ENCODE measurements at regions not wholly inside any gene's neighbourhood (a gene's known extent, or its start where the extent isn't known, plus 50 kb on each side); places are given as distances from the start of the nearest gene placed in this dataset.

GRCh38 chr10:108260383-108260906, 1095.9 kb upstream of the SORCS1 start:
- DNase-seq: no peak

GRCh38 chr10:108254089-108254488, 1089.6 kb upstream of the SORCS1 start:
- no peak for DNase-seq

GRCh38 chr10:108252771-108253170, 1088.3 kb upstream of the SORCS1 start:
- DNase-seq: no peak

GRCh38 chr10:108250936-108251620, 1086.6 kb upstream of the SORCS1 start:
- no peak for DNase-seq

GRCh38 chr10:108249940-108250339, 1085.4 kb upstream of the SORCS1 start:
- DNase-seq: no peak

- DNase-seq: no peak
Observed at GRCh38 chr10:108244443-108245228, 1080.1 kb upstream of the SORCS1 start.

- no peak for DNase-seq
Observed at GRCh38 chr10:108241166-108241565, 1076.7 kb upstream of the SORCS1 start.

- DNase-seq: no peak
Observed at GRCh38 chr10:108238261-108238660, 1073.8 kb upstream of the SORCS1 start.

- DNase-seq: no peak
Observed at GRCh38 chr10:108230478-108231170, 1066.1 kb upstream of the SORCS1 start.

- DNase-seq: no peak
Observed at GRCh38 chr10:108208732-108209131, 1044.2 kb upstream of the SORCS1 start.

GRCh38 chr10:108208038-108208437, 1043.5 kb upstream of the SORCS1 start:
- DNase-seq: no peak

- no peak for DNase-seq
Observed at GRCh38 chr10:108204528-108205305, 1040.2 kb upstream of the SORCS1 start.

- DNase-seq: no peak
Observed at GRCh38 chr10:108203905-108204527, 1039.5 kb upstream of the SORCS1 start.

GRCh38 chr10:108187408-108188012, 1023.0 kb upstream of the SORCS1 start:
- DNase-seq: no peak

GRCh38 chr10:108184114-108184513, 1019.6 kb upstream of the SORCS1 start:
- DNase-seq: no peak

GRCh38 chr10:108180878-108181277, 1016.4 kb upstream of the SORCS1 start:
- no peak for DNase-seq

GRCh38 chr10:108169846-108170245, 1005.3 kb upstream of the SORCS1 start:
- DNase-seq: no peak

- no peak for DNase-seq
Observed at GRCh38 chr10:108167766-108168165, 1003.3 kb upstream of the SORCS1 start.

- no peak for DNase-seq
Observed at GRCh38 chr10:108166401-108166800, 1001.9 kb upstream of the SORCS1 start.

GRCh38 chr10:108147346-108147745, 982.8 kb upstream of the SORCS1 start:
- DNase-seq: no peak

GRCh38 chr10:108141064-108141463, 976.6 kb upstream of the SORCS1 start:
- no peak for DNase-seq

- DNase-seq: no peak
Observed at GRCh38 chr10:108132303-108132702, 967.8 kb upstream of the SORCS1 start.

All from NCI-H524 (cell line).